GM21825 (cell line): ENCODE measurements at regions not wholly inside any gene's neighbourhood (a gene's known extent, or its start where the extent isn't known, plus 50 kb on each side); places are given as distances from the start of the nearest gene placed in this dataset.

Experiments used
- ATAC-seq: cut with Tn5 transposase; IDR thresholded peaks from one replicate; pipeline ENCODE4 v1.9.1; 2021; ENCODE audit warnings: mild to moderate bottlenecking, moderate library complexity; ENCODE audit not compliant: unreplicated experiment

DNA sequence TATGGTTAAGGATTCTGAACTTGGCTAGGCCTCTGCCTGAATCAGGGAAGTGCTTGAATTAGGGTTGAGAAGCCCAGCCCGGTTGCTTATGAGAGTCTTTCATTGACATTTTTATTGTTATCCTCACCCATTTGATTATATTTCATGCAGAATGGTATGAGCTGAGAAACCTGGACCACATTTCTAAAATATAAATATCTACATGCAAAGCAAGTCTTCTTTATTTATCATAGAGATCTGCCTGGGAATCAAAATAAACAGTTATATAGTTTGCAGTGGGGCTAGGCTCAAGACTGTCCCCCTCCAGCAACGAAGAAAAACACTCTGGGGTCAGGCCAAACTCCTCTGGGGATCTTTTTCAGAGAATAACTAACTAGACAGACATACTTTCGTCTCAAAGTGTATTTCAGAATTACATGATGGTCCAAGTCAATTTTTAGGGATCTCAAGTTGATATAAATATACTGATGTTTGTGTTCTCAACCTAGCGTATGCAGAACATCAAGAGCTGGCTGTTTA is 675.4 kb upstream of the NR2F2 start:
- no peak for ATAC-seq

DNA sequence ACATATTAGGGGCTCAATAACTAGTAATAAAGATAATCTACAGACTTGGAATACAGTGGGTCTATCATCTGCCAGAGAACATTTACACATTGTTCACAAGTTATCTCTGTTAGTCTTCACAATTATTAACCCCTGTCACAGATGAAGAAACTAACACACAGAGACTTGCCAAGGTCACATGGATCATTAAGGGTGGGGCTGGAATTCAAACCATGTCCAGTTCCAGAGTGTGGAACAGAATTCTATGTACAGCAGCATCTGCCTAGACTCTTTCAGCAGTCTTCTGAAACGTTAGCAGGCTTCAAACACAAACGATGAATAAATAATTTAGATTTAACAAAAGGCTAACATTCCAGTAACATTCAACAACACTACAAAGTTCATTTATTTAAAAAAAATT is 673.9 kb upstream of the NR2F2 start:
- ATAC-seq: no peak

DNA sequence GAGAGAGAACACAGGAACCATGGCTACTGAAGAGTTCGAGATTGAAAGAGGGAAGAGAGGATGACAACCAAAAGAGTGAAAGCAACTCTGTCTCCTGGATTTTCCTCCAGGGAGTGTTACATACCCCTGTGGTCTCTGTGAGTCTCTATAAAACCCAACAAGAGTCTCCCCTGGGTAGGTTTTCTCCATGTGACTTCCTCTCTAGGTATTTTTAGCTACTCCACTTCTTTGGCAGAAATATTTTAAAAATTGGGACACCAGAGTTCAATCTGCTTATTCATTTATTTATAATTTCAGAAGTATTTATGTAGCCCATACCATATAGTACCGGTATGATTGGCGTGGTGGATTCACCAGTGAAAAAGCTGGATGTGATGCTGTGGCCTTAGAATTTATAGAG is 671.7 kb upstream of the NR2F2 start:
- no peak for ATAC-seq

DNA sequence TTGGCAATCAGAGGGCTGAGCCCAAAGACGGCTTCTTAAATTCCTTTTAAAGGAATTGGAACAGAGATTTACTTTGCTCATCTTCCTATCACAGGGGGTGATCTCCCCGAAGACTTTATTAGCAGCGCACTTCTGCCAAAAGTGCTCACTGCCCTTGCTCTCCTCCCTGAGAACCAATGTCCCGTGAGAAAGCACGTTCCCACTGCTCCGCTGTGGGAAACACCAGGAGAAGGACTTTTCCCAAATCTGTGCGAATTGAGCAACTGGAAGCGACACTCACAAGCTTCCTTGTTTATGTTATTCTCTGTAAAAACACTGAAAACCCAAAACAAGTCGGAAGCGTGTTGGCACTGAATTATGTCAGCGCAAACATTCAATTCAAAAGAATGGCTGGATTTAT is 670.8 kb upstream of the NR2F2 start:
- ATAC-seq: no peak

DNA sequence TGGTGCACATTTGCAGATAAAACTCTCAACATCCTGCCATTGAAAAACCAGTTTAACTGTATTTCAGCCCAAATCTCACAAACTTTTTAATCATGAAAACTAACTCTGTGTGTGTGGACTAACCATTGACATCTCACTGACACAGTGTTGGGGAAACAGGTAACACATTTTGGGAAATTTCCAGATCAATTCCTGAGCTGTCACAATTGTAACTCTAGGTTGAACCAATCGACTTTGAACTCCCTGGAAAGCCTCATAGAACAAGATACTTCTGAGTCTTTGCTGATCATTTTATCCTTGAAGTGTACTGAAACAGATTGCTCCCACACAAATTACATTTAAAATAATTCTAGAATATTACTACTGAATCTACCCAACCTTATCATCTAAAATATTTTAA is 667.9 kb upstream of the NR2F2 start:
- ATAC-seq: no peak

DNA sequence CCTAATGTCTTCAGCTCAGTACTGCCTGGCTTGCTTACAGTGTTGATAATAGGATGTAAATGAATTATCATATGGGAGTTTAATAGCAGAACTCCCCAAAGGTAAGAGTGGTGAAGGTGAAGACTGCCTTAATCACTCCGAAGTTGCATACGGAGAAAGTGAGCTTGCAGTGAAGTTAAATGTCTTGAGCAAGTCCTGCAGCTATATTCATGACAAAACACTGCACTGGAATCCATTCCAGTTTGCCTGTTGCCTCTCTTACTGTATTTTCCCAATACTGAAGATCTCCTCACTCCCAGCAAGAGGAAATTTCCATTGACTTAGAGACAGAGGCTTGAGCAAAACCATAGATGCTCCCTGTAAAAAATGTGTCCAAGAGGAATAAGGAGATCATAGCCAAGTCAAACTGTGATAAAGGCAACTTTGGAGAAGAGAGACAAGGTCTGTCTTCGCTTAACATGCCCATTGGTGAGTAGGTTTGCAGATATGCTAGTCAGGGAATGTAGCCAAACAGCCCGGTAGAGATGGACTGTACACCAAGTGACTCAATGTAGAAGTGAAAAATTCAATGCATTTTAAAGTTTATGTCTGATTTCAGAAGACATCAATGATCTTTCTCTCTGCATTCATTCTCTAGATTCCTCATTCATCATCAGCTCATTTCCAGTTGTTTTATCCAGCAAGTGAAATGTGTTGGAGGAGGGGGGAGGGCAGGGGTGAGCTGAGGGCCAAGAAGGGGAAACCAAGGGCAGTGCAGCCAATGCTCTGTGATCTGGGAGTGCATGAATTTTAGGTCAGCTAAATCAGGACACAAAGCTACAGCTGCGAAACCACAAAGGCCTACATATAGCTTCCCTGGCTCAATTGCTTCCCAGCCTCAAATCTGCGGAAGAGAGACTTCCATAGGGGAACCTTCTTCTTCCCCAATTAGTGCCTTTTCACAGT is 667.1 kb upstream of the NR2F2 start:
- no peak for ATAC-seq

DNA sequence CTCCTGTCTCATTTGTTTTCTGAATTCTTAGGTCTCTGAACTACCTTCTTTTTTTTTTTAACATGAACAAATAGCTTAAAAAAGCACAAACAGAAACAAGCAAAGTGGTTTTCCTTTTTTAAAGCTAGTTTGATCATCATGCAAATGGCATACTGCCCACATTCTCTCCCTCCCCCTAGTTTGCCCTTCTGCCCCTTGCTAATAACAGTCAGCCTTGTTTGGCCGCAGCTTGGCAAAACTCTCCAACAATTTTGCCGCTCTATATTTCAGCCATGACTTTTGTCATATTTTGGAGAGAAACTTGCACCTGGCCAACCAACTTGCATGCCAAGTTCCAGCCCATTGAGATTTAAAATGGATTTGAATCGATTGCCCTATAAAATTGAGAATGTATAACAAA is 666.0 kb upstream of the NR2F2 start:
- no peak for ATAC-seq

DNA sequence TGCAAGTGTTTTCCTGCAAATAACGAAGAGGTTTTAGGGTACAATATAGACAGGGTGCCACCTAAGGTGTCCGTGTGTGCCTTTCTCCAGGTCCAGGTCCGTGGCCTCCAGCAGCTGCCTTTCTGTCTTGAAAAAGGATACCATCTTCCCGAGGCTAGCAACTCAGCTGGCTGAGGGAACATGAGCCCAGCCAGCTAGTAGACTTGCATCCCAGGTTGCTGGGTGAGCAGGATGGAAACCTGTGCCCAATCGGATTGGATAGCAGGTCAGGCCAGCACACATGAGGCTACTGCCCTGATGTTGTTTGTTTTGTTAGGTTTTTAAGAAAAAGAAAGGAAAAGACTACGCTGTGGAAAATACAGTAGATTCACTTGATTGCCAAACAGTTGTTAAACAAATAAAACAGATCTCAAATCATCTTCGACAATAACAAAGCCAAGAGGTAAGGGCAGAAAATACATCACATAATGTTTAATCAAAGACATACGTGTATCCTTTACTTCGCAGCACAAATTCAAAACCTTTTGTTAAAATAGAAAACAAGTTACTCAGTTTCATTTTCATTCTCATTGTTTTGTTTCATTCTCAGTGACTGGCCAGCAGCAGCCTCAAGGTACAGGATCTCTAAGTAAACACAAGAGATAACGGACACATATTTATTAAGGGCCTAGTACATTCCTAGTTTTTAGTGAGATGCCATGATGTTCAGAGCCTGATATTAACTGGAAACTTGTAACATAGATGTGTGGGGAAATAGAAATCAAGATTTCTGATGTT is 661.2 kb upstream of the NR2F2 start:
- no peak for ATAC-seq

DNA sequence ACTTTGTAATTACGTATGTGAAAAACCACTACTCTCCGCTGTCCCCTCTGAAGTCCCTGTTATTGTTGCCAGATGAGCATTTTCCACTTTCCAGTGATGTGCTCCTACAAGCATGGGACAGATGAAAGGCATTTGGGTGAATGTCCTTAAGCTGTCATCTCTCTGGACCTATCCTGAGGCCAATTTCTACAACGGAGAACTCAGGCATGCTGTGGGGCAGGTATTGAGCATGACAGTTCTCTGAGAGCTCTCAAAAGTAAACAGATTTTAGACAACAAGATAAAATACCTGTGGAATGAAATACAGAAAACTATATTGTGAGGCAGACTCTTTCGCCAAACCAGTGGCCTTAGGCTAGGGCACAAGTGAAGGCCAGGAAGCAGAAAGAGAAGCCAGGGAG is 656.5 kb upstream of the NR2F2 start:
- no peak for ATAC-seq

DNA sequence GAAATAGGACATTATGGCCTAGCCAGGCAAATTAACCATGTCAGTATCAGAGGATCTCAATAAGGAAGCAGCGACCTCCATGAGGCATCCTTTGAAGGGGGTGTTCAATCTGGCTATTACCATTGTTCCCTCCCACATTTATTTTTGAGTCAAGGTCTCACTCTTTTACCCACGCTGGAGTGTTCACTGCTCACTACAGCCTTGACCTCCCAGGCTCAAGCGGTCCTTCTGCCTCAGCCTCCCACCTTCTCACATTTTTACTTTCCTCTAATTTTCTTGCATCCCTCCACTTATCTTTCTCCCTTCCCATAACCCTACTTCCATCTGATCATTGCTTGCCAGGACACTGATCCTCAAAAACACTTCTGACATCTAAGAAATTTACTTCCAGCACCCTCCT is 654.0 kb upstream of the NR2F2 start:
- no peak for ATAC-seq

DNA sequence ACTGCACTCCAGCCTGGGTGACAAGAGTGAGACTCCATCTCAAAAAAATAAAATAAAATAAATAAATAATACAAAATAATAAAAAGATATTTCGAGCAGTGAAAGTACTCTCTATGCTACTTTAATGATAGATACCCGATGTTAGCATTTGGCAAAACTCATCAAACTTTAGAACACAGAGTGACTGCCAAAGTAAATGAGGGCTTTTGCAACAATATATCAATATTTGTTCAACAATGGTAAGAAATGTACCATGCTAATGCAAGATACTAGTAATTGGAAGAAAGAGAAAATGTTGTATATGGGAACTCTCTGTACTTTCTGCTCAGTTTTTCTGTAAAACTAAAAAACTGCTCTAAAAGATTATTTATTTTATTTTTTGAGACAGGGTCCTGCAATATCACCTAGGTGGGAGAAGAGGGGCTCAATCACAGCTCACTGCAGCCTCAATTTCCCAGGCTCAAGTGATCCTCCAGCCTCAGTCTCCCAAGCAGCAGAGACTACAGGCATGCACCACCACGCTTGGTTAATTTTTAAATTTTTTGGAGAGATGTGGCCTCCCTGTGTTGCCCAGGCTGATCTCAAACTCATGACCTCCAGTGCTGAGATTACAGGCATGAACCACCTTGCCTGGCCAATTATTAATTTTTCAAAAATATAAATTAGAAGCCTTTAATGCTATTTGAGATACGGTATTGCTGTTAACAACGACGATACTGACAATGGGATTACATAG is 650.5 kb upstream of the NR2F2 start:
- ATAC-seq: no peak

DNA sequence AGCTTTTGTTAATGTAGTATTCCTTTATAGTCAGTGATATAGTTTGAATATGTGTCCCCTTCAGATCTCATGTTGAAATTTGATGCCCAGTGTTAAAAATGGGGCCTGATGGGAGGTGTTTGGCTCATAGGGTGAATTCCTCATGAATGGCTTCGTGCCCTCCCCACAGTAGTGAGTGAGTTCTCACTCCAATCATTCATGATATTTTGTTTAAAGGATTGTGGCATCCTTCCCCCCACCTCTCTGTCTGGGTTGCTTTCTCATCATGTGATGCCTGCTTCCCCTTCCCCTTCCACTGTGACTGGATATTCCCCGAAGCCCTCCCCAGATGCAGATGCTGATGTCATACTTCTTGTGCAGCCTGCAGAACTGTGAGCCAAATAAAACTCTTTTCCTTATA is 649.8 kb upstream of the NR2F2 start:
- ATAC-seq: no peak

DNA sequence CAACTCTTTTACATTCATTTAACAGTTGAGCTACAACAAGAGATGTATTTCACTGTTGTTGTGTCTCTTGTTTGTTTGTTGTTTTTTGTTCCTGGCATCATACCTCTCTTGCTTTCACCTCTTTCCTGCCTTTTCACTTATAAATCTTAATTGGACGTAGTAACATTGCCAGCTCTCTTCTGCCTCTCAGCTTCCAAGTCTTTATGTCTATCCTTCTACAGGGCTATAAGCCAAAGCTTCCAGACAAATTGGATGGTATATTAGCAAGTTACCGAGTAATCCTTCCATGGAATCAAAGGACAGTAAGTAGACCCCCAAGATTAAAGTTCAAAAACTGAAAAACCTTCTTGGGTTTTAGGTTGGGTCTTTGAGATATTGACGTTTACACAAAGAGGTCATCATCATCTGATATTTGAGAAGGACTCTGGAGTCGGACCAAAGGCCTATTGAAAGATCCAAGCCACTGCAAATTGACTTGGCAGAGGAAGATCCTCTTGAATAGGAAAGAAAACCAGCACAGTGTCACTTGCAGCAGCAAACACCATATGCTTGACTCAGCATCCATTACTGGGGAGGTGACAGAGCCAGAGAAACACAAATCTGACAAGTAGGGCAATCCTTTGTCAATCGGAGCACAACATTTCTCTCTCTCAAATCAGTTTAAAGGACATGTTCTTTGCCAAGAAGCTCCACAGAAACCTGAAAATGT is 648.5 kb upstream of the NR2F2 start:
- no peak for ATAC-seq

DNA sequence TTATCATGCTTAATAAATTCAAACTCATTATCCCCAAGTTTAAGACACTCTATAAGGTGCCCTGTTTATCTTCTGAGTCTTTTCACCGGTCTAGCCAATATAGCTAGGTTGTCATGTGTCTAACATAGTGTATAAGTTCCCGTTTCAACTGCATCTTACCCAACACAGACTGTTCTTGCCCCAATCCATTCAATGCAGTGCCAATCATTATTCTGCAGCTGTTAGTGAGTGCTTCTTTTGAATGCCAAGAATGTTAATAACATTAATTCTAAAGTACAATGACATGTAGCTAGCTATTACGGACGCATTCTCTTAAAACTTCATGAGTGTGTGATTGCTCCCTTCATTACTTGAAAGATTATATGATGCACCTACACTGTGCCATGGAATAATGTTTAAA is 646.4 kb upstream of the NR2F2 start:
- no peak for ATAC-seq

DNA sequence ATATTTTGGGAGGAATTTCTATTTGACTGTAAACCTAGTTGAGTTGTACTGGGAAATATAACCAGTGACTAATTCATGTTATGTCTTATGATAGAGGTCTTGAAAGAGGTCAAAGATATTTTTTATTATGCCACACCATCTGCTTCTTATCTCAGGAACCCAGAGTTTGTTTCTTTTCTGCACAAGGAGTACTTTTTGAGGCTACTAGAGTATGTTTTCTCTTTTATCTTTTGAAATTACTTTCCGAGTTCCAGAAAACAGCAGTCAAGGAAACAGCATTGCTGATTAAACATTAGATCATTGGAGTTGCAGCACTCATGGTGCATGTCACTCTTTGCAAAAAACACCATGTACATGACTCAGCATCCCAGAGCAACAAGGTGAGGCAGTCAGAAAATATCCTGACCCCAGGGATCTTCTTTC is 645.8 kb upstream of the NR2F2 start:
- no peak for ATAC-seq

DNA sequence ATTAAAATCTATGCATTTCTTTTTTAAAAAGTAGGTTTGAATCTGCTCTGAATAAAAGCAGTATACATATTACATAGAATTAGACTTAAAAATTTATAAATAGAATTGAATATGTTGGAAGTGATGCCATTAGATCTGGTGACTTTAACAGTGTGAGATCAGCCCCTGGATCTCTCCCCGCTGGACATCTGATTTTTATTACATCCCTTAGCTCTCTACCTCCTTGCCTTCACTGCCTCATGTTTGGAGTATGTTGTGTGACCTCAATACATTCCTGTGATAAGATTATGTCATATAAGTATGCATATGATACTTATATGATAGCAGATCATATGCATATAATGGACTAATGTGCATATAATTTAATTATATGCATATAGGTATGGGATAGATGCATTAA is 643.4 kb upstream of the NR2F2 start:
- ATAC-seq: no peak

DNA sequence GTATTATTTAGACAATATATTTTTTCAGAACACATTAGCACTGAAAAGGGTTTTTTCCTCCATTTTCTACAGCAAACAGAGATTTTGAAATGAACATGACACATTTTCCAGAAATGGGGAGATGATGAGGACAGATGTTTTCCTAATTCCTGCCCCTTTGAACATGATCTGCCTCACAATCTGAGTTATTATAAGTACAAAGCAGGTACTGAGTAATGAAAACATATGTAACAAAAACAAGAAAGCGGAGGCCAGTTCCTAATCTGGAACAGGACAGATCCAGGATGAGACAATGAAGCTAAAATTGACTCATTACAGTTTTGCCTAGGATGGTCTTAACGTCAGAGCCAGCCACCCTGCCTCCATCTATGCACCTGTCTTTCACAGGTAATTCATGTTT is 642.8 kb upstream of the NR2F2 start:
- no peak for ATAC-seq

DNA sequence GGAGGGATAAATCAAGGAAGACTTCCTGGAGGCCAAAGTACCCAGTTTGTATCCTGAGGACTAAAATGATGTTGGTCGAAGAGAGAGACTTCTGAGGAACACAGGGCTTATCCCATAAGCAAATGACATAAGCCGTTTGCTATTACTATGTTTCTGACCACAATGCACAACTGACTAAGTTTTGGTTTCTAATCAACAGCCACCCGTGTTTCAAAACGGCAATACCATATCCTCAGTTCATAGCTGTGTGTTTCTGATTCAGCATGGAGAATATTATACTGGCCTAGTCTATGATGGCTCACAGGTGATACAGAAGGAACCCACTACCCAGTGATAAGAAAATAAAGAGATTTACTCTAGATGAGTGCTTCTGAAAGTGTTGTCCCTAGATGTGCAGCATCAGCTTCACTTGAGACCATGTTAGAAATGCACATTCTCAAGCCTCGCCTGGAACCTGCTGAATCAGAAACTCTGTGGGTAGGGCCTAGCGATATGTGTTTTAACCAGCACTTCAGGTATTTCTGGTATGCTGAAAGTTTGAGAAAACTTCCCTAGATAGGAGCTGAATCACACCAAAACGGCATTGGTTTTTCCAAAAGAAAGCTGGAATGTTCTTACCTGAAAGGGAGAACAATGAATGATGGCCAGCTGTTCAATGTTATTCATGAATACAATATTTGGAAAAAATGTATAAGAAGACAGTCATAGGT is 639.7 kb upstream of the NR2F2 start:
- no peak for ATAC-seq

DNA sequence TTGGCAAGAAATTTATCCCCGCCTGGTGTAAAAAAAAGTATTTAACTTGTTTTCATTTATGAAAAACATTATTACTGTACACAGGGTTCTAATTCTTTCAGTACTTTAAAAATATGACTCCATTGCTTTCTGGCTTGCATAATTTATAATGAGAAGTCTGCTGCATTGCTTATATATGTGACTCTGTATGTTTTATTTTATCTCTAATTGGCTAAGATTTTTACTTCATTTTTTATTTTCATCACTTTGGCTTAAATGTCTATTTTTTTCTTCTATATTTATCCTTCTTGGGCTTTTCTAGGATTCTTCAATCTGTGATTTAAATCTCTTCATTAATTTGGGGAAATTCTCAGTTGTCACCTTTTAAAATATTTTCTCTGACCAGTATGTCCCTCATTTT is 636.6 kb upstream of the NR2F2 start:
- no peak for ATAC-seq

DNA sequence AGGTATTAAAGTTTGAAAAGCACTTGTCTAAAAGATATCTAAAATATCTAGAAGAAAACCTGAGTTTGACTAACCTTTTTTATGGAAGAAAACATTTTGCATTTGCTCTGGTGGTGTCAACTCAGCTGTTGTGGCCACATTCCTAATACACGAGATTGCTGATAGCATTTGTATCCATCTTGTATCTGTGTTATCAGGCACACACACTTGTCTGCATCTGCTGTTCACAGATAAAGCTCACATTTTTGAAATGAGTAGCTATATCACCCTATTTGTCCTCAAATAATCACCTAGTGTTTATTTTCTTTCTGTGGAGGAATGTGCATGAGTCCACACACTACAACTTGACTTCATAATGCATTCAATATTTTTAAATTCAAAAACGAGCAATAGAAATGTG is 632.3 kb upstream of the NR2F2 start:
- no peak for ATAC-seq
